ENCODE measurements at regions not wholly inside any gene's neighbourhood (a gene's known extent, or its start where the extent isn't known, plus 50 kb on each side); places are given as distances from the start of the nearest gene placed in this dataset.

DNA sequence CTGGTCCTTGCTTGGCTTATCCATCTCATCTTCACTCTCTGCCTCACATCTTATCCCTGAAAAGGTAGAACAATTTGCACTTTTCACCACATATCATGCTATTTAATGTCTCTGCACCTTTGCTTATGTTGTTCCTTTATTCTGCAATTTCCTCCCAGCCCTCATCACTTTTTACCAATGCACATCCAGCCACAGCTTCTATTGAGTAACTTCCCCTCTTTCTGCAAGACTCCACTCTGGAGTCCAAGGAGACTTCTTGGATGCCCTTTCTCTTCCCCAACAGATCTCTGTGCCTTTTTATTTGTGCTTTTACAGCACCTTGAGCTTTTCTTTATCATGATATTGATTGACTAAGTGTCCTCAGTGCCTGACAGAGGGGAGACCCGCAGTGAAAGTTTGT, 797.1 kb downstream of the VRK1 start:
- Mint-ChIP-seq H3K27me3 (peaks cover 5% of the 10 kb centered on the region), H3K4me1 (no peaks in the 10 kb centered on the region), H3K27ac (no peak overlapping the region), H3K9me3 (peaks cover 7% of the 10 kb centered on the region), H3K36me3 (no peaks in the 10 kb centered on the region), H3K4me3 (no peak overlapping the region)
- DNase-seq (ENCODE audit: low spot score in 2 of 2): no peak
- no peak for ATAC-seq (ENCODE audit: low read depth)

- H3K4me1 Mint-ChIP-seq: no peaks in the 10 kb centered on the region
- H3K4me3 Mint-ChIP-seq: no peak overlapping the region
- H3K36me3 Mint-ChIP-seq: no peaks in the 10 kb centered on the region
- no peak for ATAC-seq (ENCODE audit: low read depth)
- no peak for DNase-seq (ENCODE audit: low spot score in 2 of 2)
- H3K27ac Mint-ChIP-seq: no peak overlapping the region
- H3K9me3 Mint-ChIP-seq: peaks cover 7% of the 10 kb centered on the region
- no peaks in the 10 kb centered on the region for H3K27me3 Mint-ChIP-seq
These were observed 805.4 kb downstream of the VRK1 start for GRCh38 chr14:97602438-97603117.

DNA sequence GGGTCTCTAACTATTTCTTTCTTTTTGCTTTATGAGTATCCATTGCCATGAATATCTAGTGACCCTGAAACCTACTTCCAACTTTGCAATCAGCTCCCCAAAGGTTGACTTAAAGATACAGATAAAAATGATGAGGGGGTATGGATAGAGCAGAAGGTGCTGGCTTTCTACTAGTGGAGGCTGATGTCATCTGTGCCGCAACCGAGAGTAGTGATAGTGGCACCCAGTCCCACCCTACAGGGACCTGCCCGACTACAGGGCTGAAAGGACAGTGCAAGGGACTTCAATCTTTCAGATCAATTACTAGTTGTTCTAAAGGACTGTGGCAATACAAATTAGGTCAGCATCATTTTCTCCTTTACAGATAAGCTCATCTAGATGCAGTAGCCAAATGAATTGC, 806.0 kb downstream of the VRK1 start:
- DNase-seq (ENCODE audit: low spot score in 2 of 2) (no peak), ATAC-seq (ENCODE audit: low read depth) (no peak)
- H3K27ac Mint-ChIP-seq: no peak overlapping the region
- H3K27me3 Mint-ChIP-seq: no peaks in the 10 kb centered on the region
- H3K36me3 Mint-ChIP-seq: no peaks in the 10 kb centered on the region
- no peak overlapping the region for H3K4me3 Mint-ChIP-seq
- H3K9me3 Mint-ChIP-seq: peaks cover 5% of the 10 kb centered on the region
- H3K4me1 Mint-ChIP-seq: no peaks in the 10 kb centered on the region

GRCh38 chr14:97604731-97605130, 807.5 kb downstream of the VRK1 start:
- Mint-ChIP-seq H3K36me3 (no peaks in the 10 kb centered on the region), H3K9me3 (peaks cover 5% of the 10 kb centered on the region), H3K4me3 (no peak overlapping the region), H3K27me3 (no peaks in the 10 kb centered on the region), H3K27ac (no peak overlapping the region), H3K4me1 (no peaks in the 10 kb centered on the region)
- ATAC-seq (ENCODE audit: low read depth) (no peak), DNase-seq (ENCODE audit: low spot score in 2 of 2) (no peak)

GRCh38 chr14:97618401-97618800, 821.2 kb downstream of the VRK1 start:
- H3K9me3 Mint-ChIP-seq: peaks cover 16% of the 10 kb centered on the region
- H3K36me3 Mint-ChIP-seq: peaks cover 1% of the 10 kb centered on the region
- H3K4me3 Mint-ChIP-seq: no peak overlapping the region
- ATAC-seq (ENCODE audit: low read depth) (no peak), DNase-seq (ENCODE audit: low spot score in 2 of 2) (no peak)
- H3K27ac Mint-ChIP-seq: no peak overlapping the region
- no peaks in the 10 kb centered on the region for H3K27me3 Mint-ChIP-seq
- H3K4me1 Mint-ChIP-seq: no peaks in the 10 kb centered on the region

- DNase-seq (ENCODE audit: low spot score in 2 of 2): no peak
- H3K4me3 Mint-ChIP-seq: no peak overlapping the region
- no peaks in the 10 kb centered on the region for H3K27me3 Mint-ChIP-seq
- H3K4me1 Mint-ChIP-seq: no peaks in the 10 kb centered on the region
- no peak overlapping the region for H3K27ac Mint-ChIP-seq
- no peak for ATAC-seq (ENCODE audit: low read depth)
- H3K36me3 Mint-ChIP-seq: peaks cover 1% of the 10 kb centered on the region
- H3K9me3 Mint-ChIP-seq: peaks cover 12% of the 10 kb centered on the region
These were observed 821.9 kb downstream of the VRK1 start for GRCh38 chr14:97618917-97619690.

GRCh38 chr14:97620066-97620465, 822.9 kb downstream of the VRK1 start:
- H3K27ac Mint-ChIP-seq: no peak overlapping the region
- peaks cover 8% of the 10 kb centered on the region for H3K9me3 Mint-ChIP-seq
- no peaks in the 10 kb centered on the region for H3K4me1 Mint-ChIP-seq
- H3K4me3 Mint-ChIP-seq: no peak overlapping the region
- ATAC-seq (ENCODE audit: low read depth): no peak
- DNase-seq (ENCODE audit: low spot score in 2 of 2): no peak
- H3K36me3 Mint-ChIP-seq: no peaks in the 10 kb centered on the region
- H3K27me3 Mint-ChIP-seq: no peaks in the 10 kb centered on the region

DNA sequence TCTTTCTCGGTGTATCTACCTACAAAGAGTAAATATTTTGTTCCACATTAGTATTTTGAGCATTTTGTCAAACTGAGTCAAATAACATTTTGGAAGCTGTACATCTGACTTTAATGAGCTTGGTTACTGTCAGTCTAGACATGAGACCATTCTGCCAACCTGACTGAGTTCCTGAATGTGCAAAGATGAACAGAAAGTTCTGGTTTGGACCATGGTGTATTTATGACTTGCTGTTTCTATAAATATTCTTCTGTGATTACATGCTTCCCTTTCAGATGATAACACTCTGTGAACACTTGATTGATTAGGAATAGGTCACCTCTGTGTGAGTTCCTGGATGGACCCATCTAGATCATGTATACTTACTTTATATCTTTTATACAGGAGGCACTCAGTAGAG, 827.8 kb downstream of the VRK1 start:
- DNase-seq (ENCODE audit: low spot score in 2 of 2): no peak
- Mint-ChIP-seq H3K27ac (no peak overlapping the region), H3K36me3 (no peaks in the 10 kb centered on the region)

GRCh38 chr14:97625477-97625876, 828.3 kb downstream of the VRK1 start:
- DNase-seq (ENCODE audit: low spot score in 2 of 2): no peak
- no peak overlapping the region for H3K27ac Mint-ChIP-seq
- ATAC-seq (ENCODE audit: low read depth): no peak
- no peaks in the 10 kb centered on the region for H3K4me1 Mint-ChIP-seq
- H3K36me3 Mint-ChIP-seq: no peaks in the 10 kb centered on the region
- peaks cover 3% of the 10 kb centered on the region for H3K9me3 Mint-ChIP-seq
- H3K27me3 Mint-ChIP-seq: no peaks in the 10 kb centered on the region
- H3K4me3 Mint-ChIP-seq: no peak overlapping the region

More for the DNA sequence above, 827.8 kb downstream of the VRK1 start:
- H3K27me3 Mint-ChIP-seq: no peaks in the 10 kb centered on the region
- no peak overlapping the region for H3K4me3 Mint-ChIP-seq
- no peak for ATAC-seq (ENCODE audit: low read depth)
- H3K9me3 Mint-ChIP-seq: peaks cover 3% of the 10 kb centered on the region
- H3K4me1 Mint-ChIP-seq: no peaks in the 10 kb centered on the region

GRCh38 chr14:97626088-97626487, 828.9 kb downstream of the VRK1 start:
- no peaks in the 10 kb centered on the region for H3K27me3 Mint-ChIP-seq

DNA sequence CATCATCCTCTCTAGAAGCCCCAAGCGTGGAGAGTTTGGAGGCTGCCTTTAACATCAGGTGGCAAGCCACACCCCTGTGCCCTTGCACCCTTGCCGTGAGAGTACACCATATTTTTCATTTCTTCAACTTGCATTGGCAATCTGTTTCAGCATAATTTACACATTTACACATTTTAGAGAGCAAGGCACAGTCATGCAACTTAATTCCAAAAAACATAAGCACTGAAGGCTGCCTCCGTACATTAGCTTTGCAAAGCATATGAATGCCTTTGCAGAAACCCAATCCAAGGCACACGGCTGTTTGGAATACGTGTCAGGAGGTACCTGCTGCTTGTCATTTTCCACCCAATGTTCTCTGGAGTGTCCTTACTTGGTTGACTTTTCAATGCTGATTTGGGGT, 833.1 kb downstream of the VRK1 start:
- no peak for ATAC-seq (ENCODE audit: low read depth)
- no peak overlapping the region for H3K4me3 Mint-ChIP-seq
- no peaks in the 10 kb centered on the region for H3K9me3 Mint-ChIP-seq
- no peaks in the 10 kb centered on the region for H3K36me3 Mint-ChIP-seq
- H3K27me3 Mint-ChIP-seq: no peaks in the 10 kb centered on the region
- no peak overlapping the region for H3K27ac Mint-ChIP-seq
- no peak for DNase-seq (ENCODE audit: low spot score in 2 of 2)
- no peaks in the 10 kb centered on the region for H3K4me1 Mint-ChIP-seq

More at GRCh38 chr14:97626088-97626487, 828.9 kb downstream of the VRK1 start:
- H3K4me1 Mint-ChIP-seq: no peaks in the 10 kb centered on the region
- H3K27ac Mint-ChIP-seq: no peak overlapping the region
- ATAC-seq (ENCODE audit: low read depth) (no peak), DNase-seq (ENCODE audit: low spot score in 2 of 2) (no peak)
- no peaks in the 10 kb centered on the region for H3K36me3 Mint-ChIP-seq
- H3K9me3 Mint-ChIP-seq: peaks cover 3% of the 10 kb centered on the region
- no peak overlapping the region for H3K4me3 Mint-ChIP-seq

GRCh38 chr14:97633131-97633738, 836.1 kb downstream of the VRK1 start:
- H3K4me3 Mint-ChIP-seq: no peak overlapping the region
- no peak for DNase-seq (ENCODE audit: low spot score in 2 of 2)
- H3K36me3 Mint-ChIP-seq: no peaks in the 10 kb centered on the region
- no peak for ATAC-seq (ENCODE audit: low read depth)
- H3K27me3 Mint-ChIP-seq: no peaks in the 10 kb centered on the region
- H3K9me3 Mint-ChIP-seq: peaks cover 3% of the 10 kb centered on the region
- no peaks in the 10 kb centered on the region for H3K4me1 Mint-ChIP-seq
- H3K27ac Mint-ChIP-seq: no peak overlapping the region

DNA sequence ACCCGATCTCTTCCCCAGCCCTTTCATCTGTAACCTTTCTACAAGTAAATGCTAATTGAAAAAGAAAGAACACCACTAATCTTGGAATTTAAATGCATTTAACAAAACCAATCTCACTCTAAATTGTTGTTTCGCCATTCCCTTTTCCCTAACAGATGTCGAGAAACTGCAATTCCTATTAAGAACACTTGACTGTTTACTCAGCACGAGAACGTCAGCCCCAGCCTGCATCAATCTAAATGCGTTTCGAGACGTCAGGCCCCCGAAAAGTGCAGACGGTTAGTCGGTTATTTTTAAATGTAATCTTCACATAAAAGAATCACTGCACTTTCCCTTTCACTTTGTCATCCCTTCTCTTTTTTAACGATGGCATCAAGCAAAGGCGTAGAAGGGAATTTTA, 837.6 kb downstream of the VRK1 start:
- no peaks in the 10 kb centered on the region for H3K27me3 Mint-ChIP-seq
- H3K4me1 Mint-ChIP-seq: no peaks in the 10 kb centered on the region
- H3K9me3 Mint-ChIP-seq: peaks cover 3% of the 10 kb centered on the region
- ATAC-seq (ENCODE audit: low read depth) (no peak), DNase-seq (ENCODE audit: low spot score in 2 of 2) (no peak)
- no peak overlapping the region for H3K4me3 Mint-ChIP-seq
- H3K36me3 Mint-ChIP-seq: no peaks in the 10 kb centered on the region
- no peak overlapping the region for H3K27ac Mint-ChIP-seq

DNA sequence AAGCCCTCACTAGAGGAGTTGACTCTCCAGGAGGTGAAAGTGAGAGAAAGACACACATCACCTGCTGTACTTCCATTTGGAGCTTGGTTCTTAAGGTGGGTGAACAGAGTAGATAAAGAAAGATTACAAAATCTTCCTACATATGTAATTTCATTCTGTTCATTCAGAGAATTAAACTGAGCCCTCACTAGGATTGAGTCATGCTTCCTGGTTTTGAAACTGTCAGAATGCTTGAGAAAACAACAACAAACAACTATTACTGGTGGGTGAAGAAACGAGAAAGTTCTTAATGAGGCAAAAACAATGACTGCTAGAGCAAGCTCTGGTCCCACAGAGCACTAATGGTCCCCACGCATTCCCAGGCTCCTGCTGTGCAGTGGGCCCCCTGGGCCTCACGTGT, 841.7 kb downstream of the VRK1 start:
- Mint-ChIP-seq H3K4me3 (no peak overlapping the region), H3K4me1 (no peaks in the 10 kb centered on the region)
- no peak for ATAC-seq (ENCODE audit: low read depth)

More for the DNA sequence above, 841.7 kb downstream of the VRK1 start:
- peaks cover 3% of the 10 kb centered on the region for H3K9me3 Mint-ChIP-seq
- H3K27me3 Mint-ChIP-seq: no peaks in the 10 kb centered on the region
- DNase-seq (ENCODE audit: low spot score in 2 of 2): no peak
- no peaks in the 10 kb centered on the region for H3K36me3 Mint-ChIP-seq
- no peak overlapping the region for H3K27ac Mint-ChIP-seq
